HG03432 (cell line): ENCODE measurements at regions not wholly inside any gene's neighbourhood (a gene's known extent, or its start where the extent isn't known, plus 50 kb on each side); places are given as distances from the start of the nearest gene placed in this dataset.
A peak's percentile ranks its signal among the peaks of the same experiment; 100 is the strongest.
"Not testable (repeated sequence)": the region's sequence is repeated elsewhere in the genome, so short reads cannot be mapped to it uniquely, and the experiment has no call there.

ENCODE experiments used
- ATAC-seq: cut with Tn5 transposase; IDR thresholded peaks from one replicate; pipeline ENCODE4 v1.9.1; 2021; ENCODE audit warnings: mild to moderate bottlenecking, moderate library complexity; ENCODE audit not compliant: unreplicated experiment

DNA sequence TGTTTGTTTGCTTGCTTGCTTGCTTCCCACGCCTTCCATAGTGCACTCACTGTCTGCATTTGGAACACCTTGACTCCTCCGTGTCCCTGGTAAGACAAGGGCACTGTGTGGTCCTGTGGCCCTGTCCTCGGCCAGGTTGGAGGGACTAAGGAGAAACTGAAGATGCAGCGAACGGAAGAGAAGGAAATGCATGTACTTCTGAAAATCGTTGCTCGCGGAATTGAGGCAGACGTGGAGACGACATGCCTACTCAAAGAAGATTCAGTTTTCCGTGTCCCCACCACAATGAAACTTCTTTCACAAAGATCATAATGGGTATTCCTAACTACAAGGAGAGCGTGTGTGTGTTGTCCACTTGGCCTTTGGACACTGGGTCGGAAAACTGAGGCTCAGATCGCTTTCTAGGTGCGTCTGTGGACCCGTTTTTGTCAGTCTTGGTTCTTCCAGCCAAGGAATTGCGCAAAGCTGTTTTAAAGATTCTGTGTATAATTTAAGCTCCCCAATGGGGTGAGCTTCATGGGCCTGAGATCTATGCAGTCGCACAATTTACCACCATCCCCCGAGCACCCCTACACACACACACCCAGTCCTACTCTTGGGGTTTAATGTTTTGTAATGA is 120.4 kb upstream of the ZNF184 start:
- ATAC-seq: peak; percentile 7

DNA sequence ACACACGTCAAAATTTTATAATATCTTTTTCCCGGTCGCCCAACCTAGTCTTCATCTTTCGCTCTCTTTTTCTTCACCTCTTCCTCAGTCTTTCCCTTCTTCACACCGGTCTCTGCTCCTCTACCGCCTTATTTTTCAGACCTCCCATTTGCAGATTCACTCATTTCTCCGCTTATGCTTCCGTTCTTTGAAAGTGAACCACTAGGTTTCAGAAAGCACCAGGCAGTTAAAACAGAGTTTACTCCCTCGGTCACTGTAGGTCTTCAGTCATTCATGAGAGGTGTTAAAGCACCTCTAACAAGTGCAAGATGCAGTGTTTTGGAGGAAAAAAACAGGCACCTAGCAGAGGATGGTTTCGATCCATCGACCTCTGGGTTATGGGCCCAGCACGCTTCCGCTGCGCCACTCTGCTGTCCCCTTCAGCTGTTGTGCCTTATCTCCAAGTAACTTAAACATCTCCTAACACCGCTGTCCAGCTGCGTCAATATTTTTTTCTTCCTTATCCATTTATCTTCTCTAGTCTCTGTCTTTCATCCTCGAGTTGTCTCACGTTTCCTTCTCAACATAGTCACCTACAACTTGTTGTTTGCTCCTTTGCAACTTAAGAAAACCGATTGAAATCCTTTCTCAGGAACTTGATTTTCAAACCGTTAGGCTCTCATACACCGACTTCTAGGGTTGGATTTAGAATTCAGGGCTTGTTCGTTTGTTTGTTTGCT is 119.7 kb upstream of the ZNF184 start:
- ATAC-seq: peak; percentile 86

DNA sequence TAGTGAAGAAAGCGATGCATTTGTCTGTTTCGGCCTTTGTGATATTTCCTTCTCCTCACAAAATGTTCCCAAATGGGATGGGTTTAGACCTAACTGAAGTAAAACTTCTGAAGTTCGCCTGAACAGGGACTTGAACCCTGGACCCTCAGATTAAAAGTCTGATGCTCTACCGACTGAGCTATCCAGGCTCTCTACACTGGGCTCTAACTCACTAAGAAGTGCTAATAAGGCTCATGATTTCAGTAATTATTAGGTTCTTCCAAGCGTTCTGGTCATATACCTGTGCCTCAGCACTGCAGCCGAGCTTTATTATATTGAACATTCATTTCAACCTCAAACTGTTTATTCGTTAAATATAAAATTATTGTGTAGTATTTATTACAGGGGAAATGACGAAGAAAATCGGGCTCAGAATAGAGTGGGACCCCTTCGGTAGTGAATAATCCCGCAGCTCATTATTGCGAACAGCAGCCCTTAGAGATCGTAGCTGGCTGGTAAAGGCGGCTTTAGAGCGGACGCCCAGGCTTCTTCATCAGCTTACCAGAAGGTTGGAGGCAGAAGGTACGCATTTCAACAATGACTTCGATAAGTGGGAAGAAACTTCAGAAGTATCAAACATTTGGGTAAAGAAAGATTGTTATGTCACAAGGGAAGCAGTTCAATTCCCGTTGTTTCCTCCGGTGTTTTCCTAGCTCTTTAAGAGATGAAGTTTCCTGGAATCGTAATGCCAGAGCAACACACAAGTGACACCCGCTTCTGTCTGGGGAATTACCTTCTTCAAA is 119.0 kb upstream of the ZNF184 start:
- ATAC-seq: no peak

GRCh38 chr6:27585316-27585715 is 112.4 kb upstream of the ZNF184 start:
- ATAC-seq: not testable (repeated sequence)

DNA sequence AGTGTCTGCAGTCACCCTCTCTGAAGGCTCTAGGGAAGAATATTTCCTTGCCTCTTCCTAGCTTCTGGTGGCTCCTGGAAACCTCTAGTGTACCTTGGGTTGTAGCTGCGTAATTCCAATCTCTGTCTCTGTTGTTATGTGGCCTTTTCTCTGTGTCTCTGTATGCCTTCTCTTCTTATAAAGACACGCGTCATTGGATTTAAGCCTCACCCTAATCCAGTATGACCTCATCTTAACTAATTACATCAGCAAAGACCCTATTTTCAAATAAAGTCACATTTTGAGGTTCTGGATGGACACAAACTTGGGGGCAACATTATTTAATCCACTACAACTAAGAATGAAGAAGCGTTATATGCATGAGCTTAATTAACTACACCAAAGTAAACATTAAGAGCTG is 111.4 kb upstream of the ZNF184 start:
- ATAC-seq: no peak

GRCh38 chr6:27582928-27583725 is 110.2 kb upstream of the ZNF184 start:
- ATAC-seq: no peak

DNA sequence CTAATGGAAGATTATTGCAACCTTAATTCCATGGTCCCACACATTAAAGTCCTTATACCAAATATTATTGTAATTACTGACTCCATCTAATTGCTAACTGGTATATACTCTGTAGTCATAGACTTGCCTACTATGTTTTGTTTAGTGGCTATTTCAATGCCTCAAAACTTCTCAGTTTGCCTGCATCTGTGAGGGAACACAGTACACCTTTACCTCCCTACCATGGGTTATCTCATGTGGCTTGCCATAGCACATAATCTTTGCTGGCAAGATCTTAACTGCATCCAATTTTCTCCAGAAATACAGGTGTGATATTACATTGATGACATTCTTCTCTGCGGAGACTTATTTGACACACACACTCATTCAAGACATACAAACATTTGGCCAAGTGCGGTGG is 107.1 kb upstream of the ZNF184 start:
- no peak for ATAC-seq

DNA sequence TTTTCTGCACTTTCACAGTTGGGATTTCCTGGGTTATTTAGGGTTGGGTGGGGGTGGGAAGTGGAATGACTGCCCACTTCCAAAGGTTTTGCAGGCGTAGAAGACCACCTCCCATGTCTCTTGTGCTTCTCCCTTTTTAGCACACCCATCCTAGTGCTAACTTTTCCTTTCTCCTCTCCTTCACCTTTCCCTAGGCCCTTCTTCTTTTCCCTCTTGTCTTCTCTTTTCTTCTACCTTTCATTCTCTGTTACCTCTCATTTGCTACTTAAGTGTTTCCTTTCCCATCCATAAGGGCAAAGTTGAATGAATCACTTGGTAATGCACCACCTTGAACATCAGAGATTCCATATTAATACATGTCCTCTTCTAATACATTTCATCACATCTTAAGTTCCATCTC is 105.0 kb upstream of the ZNF184 start:
- ATAC-seq: no peak

DNA sequence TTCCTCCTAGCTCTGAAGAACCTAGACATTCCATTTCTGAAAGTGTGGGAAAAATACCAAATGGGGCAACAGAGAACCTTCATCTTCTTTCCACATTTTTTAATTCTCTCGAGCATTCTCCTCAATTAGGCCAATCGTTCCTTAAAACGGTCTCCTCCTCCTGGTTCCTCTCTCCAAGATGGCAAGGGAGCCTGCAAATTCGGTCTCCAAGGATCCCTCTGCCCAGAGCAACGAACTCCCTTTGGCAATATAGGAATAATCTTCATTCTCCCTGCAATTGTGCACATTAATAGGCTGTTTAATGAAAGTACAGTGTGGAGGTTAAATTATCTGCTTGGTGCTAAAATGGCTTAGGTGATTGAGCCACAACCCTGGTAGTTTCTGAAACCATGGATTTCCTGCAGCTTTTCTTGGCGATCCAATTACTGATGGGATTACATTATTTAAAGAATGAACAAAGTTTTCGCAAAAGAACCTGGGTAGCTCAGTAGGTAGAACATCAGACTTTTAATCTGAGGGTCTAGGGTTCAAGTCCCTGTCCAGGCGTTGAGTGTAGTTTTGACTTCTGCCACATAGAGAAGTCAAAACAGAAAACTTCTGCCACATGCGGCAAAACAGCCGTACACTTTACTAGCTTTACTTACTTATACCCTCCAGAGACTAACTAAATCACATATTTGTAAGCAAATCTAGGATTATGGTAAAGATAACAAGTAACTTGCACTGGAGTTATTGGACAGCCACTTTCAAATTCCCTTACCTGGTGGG is 102.9 kb upstream of the ZNF184 start:
- ATAC-seq: no peak

- no peak for ATAC-seq
These were observed 95.5 kb upstream of the ZNF184 start for GRCh38 chr6:27568226-27568897.

- ATAC-seq: no peak
These were observed 93.2 kb upstream of the ZNF184 start for GRCh38 chr6:27565839-27566779.

DNA sequence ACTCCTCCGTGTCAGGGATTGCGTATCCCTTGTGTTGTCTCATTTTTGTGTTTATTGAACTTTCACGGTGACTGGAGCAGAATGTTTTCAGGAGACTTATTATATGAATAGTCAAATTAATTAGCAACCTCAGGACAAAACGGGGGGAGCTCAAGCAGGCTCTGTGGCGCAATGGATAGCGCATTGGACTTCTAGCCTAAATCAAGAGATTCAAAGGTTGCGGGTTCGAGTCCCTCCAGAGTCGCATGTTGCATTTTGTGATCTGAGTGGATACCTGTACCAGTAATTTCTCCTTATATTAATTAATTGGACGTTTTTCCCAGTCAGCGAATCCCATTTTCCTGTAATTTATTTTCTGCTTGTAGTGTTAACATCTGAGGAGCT is 89.1 kb upstream of the ZNF184 start:
- ATAC-seq: no peak

DNA sequence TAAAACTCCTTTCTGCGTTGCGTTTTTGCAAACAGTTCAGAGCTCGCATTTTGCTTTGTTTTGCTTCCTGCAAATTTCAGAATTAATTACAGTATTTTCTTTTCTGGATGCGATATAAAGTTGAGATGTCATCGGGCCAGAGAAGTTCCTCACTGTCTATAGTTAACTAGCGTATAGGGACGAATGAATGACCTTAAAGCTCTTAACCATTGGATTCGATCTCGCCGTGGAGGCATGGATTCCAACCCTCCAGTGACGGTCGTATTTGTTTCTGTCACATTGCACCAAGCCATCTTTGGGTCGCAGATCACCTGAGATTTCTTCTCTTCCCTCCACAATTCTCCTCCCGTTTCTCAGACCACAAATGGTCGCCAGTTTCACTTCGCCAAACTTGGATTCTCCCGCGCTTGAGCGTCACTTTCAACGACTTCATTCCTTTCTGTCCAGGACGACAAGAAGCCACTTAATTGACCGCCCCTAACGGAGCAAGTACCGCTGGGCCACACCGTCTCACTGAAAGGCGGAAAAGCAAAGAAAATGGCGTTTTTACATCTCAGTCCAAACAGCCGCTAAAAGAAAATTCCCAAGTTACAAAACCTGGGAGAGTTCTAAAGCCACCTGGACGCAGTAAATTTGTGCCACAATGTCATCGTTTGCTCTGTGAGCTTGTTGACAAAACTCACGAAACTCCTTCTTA is 85.3 kb upstream of the ZNF184 start:
- ATAC-seq: no peak

DNA sequence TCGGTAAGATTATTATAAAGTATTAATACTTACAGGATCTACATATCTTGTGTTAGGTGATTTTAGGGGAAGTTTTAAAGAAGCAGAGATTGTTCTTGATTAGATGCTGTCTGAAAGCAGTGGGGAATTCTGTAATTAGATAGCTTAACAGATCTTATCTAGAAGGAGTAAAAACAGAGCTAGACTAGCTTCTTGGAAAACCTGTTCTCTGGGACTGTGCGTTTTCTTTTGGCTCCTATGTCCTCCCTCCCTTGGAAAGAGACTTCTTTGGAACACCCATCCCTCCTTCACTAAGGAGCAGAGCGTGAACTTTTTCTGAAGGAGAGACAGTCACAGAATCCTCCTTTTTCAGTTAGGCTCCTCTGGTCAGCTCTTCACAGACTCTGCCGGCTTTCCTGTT is 83.5 kb upstream of the ZNF184 start:
- no peak for ATAC-seq

DNA sequence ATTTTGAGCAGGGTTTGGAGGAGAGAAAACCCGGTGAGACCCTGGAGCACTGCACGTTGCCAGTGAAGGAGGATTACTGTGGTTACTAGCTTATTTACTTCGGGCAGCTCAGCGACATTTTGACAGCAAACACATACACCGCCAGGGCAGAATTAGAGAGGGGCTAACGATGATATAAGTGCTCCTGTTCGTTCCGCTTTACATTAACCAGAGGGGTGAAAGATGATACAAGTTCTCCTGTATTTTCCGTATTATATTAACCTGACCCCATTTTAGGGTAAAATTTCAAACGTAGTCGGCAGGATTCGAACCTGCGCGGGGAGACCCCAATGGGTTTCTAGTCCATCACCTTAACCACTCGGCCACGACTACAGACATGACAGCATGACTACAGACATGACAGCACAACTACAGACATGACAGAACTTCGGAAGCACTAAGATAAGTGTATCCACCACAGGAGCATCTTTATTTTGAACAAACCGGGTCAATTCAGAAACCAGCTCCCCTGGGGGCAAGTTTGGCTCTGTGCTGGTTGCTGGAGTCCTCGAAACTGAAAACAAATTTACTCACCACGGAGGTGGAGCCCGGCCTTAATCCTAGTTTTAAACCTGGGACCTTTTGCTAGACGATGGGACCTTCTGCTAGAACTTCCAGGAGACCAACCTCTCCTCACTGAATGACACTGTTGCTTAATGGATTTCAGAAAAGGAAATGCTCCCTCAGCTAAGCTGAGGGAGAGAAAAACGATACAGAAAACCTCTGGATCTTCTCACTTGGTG is 80.4 kb upstream of the ZNF184 start:
- ATAC-seq: peak; percentile 83

DNA sequence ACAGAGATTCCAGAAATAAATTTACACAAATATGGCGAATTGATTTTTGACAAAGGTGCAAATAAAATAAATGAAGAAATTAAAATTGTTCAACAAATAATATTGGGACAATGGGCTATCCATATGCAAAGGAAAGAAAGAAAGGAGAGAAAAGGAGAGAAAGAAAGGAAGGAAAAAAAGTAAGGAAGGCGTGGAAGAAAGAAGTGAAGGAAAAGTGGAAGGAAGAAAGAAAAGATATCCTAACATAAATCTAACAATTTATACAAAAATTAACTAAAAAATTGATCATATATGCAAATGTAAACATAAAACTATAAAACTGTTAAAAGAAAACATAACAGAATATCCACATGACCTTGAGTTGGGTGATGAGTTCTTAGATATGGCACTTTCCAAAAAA is 78.7 kb upstream of the ZNF184 start:
- no peak for ATAC-seq

- no peak for ATAC-seq
These were observed 77.8 kb upstream of the ZNF184 start for GRCh38 chr6:27550692-27551091.

- not testable (repeated sequence) for ATAC-seq
These were observed 76.3 kb upstream of the ZNF184 start for GRCh38 chr6:27549241-27549598.
